GM19397 (cell line): ENCODE measurements at regions not wholly inside any gene's neighbourhood (a gene's known extent, or its start where the extent isn't known, plus 50 kb on each side); places are given as distances from the start of the nearest gene placed in this dataset.

Experiments used
- ATAC-seq: cut with Tn5 transposase; IDR thresholded peaks from one replicate; pipeline ENCODE4 v1.9.1; 2021; ENCODE audit warnings: mild to moderate bottlenecking, moderate library complexity; ENCODE audit not compliant: unreplicated experiment

DNA sequence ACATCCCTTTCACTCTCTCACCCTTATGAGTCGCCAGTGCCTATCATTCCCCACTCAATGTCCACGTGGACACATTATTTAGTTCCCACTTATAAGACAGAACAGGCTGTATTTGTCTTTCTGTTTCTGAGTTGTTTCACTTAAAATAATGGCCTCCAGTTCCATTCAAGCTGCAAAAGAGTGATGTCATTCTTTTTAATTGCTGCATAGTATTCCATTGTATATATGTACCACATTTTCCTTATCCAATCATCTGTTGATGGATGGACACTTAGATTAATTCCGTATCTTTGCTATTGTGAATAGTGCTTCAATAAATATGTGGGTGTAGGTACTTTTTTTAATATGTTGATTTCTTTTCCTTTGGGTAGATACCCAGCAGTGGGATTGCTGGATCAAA is 79.1 kb downstream of the ZNF365 start:
- no peak for ATAC-seq

DNA sequence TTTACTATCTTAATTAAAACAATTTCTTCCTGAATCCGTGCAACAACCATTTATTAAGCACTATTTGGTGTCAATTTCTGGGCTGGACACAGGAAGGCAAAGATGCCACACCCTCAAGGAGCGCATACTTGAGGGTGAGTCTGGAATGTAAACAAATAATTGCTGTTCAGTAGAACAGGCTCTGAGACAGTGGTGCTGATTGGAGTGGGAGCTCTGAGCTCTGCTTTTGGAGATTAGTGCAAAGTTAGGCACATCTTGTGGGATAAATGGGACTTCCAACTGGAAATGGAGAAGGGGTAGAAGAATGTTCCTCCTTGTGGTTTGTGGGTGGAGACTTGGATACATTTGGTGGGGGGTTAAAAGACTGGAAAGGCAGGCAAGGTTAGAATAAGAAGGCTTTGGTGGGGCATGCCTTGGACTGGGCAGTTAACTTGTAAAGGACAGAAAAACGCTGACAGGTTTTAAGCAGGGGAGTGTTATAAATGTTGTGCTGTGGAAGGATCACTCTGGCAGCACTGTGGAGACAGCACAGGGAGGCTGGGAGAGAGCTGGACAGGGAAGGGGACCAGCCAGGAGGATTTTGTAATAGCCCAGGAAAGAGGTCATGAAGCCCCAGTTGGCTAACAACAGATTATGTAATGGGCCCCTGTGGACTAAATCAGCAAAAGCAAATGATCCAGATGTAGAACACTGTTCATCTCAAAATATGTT is 80.7 kb downstream of the ZNF365 start:
- no peak for ATAC-seq

DNA sequence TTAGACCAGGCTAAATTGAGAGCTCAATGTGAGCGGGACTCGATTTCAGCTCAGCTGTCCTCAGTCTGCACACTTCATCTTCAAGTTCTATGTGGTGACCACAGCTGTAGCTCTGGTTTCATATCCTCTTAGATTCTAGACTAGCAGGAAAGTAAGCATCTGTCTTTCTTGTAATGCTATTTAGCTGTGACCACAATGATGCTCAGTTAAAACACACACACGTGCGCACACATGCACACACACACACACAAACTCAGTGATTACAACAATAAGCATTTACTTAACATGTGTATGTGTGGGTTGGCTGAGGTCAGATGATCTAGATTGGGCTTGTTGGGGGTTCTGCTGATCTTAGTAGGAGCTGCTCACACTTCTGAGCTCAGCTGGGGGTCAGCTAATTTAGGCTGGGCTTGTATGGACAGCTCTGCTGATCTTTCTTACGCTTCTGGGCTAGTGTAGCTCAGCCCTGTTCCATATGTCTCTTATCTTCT is 82.5 kb downstream of the ZNF365 start:
- ATAC-seq = peak; percentile 98

DNA sequence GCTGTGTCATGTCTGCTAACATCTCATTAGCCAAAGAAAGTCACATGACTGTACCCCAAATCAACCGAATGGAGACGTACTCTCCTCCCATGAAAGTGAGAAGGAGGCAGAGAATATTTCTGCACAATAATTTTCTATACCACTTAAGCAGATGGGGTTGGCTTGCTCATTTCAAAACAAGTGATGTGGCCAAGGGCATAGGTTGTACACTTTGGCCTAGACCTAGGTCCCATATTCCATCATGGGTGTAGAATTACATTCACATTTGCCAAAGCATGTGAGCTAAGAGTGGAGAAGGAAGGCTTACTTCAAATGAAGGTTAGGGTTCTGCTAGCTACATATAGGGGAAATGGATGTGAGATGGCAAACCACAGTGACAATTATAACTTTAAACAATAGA is 83.0 kb downstream of the ZNF365 start:
- ATAC-seq = no peak

DNA sequence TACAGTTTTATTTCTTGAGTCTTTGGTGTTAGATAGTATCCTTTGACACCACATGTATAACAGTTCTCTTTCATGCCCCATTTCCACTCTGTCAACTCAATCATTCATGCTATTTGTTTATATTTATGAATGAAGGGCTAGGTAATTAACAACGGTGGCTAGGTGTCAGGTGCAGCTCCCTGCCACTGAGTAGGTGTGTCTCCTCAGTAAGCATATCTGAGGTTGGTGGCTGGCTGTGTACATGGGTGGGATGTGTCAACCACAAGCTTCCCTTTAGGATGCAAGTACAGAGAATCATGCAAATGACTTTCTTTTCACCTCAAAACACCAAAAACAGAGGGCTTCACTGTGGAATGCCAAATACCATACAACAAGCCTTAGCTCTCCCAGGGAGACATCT is 83.4 kb downstream of the ZNF365 start:
- no peak for ATAC-seq

DNA sequence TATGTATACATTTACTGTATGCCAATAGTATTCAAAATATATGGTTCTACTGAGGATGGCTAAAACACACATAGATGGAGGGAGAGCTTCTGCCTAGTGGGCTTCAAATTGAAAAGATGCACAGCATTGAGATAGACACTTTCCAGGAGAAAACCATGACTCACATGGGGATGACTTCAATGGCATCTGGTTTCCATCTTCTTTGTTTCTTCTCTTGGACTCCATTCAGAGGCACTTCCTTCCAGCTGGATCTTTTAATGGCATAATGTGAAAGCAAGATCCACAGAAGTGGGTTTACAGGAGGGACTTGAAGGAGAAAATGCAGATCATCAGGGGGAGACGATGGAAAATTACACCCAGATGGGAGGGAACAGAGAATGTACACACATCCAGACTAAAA is 84.9 kb downstream of the ZNF365 start:
- ATAC-seq = no peak

DNA sequence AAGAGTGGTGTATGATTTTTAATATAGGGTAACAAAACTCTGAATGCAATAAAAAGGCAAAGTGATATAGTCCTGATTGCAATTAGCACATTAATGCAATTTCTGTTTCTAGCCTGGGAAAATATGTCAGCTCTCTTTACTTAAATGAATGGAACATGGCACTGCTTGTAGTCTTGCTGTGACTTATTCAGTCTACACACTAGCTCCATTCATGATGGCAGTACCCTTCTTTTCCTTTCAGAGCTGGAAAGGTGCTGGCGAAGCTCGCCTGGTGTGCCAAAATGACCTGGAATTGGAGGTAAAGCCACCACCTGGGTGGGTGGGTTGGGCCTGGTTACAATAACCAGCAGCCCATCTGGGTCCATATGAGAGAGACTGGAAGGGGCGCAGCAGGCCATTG is 85.3 kb downstream of the ZNF365 start:
- ATAC-seq = no peak

DNA sequence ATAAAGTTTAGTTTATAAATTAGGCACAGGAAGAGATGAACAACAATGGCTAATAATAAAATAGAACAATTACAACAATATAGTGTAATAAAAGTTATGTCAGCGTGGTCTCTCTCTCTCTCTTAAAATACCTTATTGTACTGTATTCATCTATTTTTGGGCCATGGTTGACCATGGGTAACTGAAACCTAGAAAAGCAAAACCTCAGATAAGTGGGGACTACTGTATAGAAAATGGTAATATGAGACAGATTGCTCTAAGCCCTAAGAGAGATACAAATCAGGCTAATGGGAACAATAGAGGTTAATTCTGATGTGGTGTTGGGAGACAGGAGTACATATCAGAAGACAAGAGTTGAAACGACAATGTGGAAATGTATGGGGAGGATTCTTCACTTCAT is 86.2 kb downstream of the ZNF365 start:
- no peak for ATAC-seq

DNA sequence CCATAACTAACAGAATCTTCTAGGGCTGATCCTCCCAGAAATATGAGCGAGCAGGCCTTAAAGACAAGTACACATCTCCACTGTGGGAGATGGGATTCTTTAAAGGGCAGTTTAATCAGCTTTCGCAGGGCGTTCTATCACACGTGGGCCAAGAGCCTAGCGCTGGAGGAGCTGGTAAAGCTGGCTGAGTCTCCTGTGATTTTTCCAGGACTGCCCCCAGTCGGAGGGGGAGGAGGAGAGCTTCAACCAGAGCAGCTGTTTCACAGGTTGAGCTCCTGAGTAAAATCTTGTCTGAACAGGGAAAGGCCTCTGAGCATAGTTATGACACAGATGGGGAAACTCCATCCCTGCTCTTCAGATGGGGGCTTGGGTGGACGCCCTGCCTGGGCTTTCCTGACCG is 87.0 kb downstream of the ZNF365 start:
- ATAC-seq = no peak

DNA sequence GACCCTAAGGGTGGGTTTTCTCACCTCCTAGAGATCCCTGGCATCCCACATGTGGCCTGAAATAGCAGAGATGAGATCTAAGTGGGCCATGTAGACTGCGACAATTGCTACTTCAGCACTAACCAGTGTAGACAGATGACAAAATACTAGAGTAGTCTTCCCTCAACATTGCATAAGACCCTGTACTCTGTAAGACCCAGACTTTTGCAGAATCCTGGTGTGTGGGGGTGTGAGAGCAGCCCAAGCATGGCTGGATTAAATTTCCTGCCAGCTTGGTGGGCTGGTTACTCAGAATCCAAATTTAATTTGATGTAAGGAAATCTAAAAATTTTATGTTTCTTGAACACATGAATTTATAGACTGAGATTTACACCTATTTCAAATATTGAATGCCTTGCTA is 88.3 kb downstream of the ZNF365 start:
- ATAC-seq = no peak

DNA sequence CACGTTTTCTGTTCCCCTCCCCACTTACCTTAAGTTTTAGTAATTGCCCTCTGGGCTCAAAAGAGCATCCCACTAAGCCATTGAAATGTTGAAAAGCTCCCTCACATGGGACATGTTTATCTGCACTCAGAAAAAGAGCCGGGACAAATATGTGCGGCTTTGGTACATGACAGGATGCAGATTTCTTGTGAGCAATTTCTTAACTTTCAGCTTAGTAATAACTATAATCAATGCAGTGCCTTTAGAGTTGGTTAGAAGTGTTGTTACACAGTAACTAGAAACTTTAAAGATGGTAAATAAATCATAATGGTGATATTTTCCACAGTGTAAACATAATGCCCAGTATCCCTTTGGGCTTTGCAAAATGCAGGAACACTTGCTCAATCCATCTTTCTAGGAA is 89.2 kb downstream of the ZNF365 start:
- no peak for ATAC-seq

DNA sequence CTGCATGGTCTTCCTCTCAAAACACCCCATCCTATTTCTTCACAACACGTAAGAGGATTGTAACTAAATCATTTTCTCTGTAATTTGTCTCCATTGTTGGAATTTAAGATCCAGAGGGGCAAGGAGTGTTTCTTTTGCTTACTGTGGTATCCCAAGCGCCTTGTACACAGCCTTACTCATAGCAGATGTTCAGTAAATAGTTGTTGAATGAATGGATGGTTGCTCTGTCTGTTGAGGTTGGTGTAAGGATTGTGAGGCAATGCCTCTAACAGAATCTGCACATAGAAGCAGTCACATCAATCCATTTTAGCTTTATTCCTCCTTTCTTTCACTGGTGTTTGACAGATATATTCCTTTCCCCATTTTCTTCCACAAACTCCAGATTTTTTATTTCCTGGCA is 90.1 kb downstream of the ZNF365 start:
- no peak for ATAC-seq

DNA sequence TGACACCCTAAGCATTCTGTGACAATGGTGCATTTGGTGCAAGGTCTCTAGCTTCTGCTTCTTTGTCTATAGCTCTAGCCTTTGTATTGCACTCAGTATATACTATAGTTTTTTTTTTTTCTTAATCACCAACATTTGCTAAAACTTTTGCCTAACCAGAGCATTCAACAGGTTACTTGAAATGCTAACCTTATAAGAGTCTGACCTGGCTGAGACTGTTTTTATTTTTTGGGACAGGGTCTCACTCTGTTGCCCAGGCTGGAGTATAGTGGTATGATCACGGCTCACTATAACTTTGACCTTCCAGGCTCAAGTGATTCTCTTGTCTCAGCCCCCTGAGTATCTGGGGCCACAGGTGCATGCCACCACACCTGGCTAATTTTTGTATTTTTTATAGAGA is 92.4 kb downstream of the ZNF365 start:
- no peak for ATAC-seq

DNA sequence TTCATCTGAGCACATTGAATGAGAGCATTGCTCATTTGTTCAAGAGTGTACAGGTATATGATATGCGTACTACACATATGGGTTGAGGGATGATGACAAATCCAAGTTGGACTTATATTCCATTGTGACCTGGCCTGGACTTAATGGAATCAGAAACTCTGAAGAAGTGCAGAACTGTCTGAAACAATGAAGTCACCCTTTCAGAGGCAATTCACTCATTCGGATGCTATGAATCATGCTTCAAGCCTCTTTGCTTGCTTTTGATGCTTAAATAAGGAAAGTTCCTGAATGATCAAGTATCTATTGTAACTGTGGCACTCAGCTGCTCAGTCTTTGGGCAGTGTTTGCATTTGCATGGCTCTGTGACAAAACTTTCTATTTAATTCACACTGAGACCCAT is 93.4 kb downstream of the ZNF365 start:
- no peak for ATAC-seq

DNA sequence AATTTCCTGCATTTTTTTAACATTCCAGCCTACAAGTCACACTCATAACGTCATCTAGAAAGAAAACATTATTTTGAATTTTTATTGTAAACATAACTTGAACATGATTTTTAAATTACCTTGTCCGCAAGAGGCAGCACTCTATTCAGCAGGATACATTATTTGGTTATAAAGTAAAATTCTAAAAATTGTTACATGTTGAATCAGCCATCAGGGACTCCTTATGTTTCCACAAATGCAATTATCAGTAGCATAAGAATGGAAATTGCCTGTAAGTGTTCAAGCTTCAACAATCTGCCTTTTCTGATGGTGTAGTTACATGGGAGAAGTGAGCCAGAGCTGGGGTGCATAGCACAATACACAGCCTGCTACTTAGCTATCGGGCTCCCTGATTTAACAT is 97.5 kb downstream of the ZNF365 start:
- no peak for ATAC-seq

DNA sequence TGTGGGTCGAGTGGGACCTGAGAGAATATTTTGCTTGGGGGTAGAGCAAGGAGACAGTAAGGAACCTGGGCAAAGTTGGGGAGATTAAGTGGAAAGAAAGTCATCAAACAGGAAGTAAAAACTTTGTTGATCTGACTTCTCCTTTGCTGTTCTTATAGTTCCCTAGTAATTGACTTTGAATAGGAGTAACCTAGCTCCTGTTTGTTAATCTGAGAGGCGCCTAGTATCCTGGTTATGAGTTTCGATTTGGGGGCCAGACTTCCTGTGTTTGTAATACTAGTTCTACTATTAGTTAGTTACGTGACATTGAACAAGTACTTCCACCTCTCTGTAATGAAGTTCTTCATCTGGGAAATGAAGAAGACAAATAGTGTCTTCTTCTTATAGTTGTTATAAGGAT is 99.1 kb downstream of the ZNF365 start:
- no peak for ATAC-seq

DNA sequence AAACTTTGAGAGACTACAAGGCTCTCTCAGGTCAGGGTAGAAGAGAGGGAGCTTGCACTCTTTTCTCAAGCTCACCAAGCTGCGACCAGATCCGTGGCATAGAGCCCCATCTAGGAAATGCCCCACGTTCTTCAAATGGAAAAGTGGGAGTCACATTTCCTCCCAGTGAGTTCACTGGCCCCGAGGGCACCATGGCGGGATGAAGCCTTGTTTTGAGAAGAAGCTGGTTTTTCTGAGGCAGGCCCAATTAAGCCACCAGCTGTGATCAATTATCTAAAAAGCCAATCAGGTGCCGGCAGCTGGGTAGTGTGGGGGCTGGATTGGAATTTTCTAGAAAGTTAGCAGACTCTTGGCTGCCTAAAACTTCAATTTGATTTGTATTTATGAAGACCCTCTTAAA is 101.4 kb downstream of the ZNF365 start:
- ATAC-seq = no peak

DNA sequence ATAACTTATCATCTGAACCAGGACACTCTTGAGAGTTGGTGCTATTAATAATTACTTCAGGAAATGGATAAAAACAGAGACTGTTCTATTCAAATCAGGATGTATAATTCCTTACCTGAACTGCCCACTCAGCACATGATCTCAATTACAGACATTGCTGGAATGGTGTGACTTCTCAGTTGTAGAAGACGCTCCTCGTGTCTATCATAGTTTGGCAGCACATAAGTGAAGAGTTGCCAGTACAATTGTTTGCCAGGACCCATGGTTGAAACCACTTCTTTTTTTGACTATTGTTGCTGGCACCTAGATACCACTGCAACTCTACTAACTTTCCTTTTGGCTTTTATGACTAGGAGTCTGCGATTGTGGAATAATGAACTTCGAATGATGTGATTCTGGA is 105.4 kb downstream of the ZNF365 start:
- ATAC-seq = no peak

DNA sequence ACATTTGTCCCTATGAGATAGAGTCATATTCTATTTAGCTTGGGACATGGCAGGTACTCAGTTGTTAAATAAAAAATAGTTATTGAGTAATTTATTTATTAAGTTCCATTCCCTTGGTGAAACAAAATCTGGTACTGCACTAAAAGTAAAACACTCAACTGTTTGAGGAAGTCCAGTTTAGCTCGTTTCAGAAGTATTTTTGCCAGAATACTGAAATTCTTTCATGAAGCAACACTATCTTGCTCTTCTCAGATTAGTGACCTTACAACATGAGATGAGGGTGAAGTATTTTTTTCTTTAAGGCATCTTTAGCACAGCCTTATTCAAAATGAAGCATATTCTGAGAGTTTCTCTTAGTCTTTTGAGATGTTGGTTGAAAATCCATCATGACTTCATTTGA is 106.0 kb downstream of the ZNF365 start:
- no peak for ATAC-seq

DNA sequence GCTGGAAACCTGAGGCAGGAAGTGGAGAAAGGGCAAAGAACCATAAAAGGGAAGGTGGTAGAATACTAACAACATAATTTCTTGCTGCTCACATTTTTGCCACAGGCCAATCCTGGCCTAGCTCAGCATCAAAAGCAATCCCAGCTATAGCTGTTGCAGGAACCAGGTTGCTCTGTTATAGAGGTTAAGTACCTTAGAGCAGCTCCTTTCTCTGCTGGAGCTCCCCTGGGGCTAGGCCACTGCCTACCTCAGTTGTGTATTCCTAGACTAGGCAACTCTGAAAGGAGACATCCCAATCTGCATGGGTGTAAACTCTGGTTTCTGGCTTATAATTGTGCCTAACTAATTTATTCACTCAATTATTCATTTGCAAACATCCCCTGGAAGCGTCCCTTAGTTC is 108.4 kb downstream of the ZNF365 start:
- ATAC-seq = no peak

DNA sequence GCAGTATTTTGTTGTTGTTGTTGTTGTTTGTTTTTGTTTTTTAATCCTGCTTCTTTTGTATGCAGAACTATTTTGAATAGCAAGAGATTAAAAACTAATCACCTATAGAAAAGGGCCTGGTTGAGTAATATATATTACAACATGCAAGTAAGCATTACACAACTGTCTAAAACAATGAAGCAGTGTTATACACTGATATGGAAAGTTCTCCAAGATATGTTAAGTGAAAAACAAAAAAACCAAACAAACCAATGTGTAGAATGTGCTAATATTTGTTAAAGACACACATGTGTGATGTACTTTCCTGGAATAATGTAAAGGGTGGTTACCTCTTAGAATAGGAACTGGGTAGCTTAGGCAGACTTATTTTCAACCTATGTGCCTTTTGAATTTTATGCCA is 117.4 kb downstream of the ZNF365 start:
- no peak for ATAC-seq

DNA sequence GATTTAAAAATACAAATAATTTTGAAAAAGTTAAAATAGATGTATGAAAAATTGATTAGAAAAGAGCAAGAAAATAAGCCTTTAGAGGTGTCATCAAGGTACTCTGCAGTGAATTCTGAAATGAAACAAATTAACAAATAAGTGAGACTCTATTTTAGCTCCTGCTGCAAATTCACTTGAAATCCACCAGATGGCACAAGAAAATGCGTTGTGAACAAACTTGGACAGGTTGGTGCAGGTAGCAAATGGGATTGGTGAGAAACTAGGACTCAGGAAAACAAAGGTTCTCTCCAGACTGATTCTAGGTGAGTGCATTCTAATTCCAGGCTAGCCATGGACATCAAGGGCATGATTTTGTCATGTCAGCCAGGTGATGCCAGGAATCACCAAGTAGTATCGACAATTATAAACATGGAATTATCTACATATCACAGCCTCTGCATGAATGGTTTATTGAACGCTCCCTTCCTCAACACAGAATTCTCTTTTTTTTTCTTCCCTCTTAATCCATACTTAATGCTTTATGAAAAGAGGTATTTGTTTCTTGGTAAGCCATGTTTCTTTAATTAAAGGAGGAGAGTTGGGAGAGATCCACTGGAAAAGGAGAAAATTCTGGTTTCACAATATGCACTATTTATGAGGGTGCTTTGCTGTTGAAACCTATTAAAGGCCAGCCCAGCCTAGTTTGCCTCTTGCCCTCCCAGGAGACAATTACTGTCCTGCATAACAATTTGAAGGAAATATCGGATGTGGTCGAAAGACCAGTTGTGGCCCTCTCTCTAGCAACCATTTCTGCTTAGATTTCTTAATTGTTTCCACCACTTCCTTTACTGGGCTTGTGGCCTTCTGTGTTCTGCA is 118.1 kb downstream of the ZNF365 start:
- no peak for ATAC-seq

DNA sequence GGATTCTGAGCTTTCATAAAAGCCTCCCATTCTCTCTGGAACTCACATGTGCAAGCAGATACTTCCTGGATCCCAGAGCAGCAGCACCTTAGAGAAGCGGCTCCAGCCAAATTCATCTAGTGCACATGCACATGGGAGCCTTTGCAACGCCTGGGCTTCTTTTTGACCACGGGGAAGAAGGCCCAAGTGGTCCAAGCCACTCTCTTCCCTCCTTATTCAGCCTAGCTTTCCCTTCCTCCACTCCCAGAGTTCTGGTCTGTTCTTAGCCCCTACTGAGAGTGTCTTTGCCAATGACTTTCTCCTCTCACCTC is 118.7 kb downstream of the ZNF365 start:
- no peak for ATAC-seq
